Trophoblast cell (in vitro differentiated cells and primary cell): ENCODE measurements at regions not wholly inside any gene's neighbourhood (a gene's known extent, or its start where the extent isn't known, plus 50 kb on each side); places are given as distances from the start of the nearest gene placed in this dataset.

Source experiments
- DNase-seq, 2 donors: peaks; one replicate each; pipeline ENCODE4 v3.0.0-alpha.2; 2016
- H2AFZ ChIP-seq: 2 replicates; pipeline ENCODE4 v1.6.1; 2013; ENCODE audit warnings: low read length, moderate library complexity, mild to moderate bottlenecking; ENCODE audit not compliant: insufficient read depth, poor library complexity
- H2AK5ac ChIP-seq: 2 replicates; pipeline ENCODE4 v1.6.1; 2013; ENCODE audit warnings: mild to moderate bottlenecking, low read length
- H2BK120ac ChIP-seq: 2 replicates; pipeline ENCODE4 v1.6.1; 2013; ENCODE audit warnings: low read length, mild to moderate bottlenecking, moderate library complexity; ENCODE audit not compliant: insufficient read depth, poor library complexity
- H2BK12ac ChIP-seq: 2 replicates; pipeline ENCODE4 v1.6.1; 2013; ENCODE audit warnings: mild to moderate bottlenecking, low read length, moderate library complexity
- H2BK5ac ChIP-seq: 2 replicates; pipeline ENCODE4 v1.6.1; 2013; ENCODE audit warnings: low read length, low read depth, moderate library complexity, mild to moderate bottlenecking; ENCODE audit not compliant: poor library complexity
- H3K14ac ChIP-seq: 2 replicates; pipeline ENCODE4 v1.6.1; 2013; ENCODE audit warnings: mild to moderate bottlenecking, low read length
- H3K18ac ChIP-seq: 2 replicates; pipeline ENCODE4 v1.6.1; 2013; ENCODE audit warnings: mild to moderate bottlenecking, low read length
- H3K23ac ChIP-seq: 2 replicates; pipeline ENCODE4 v1.6.1; 2013; ENCODE audit warnings: low read length
- H3K27ac ChIP-seq: 2 replicates; pipeline ENCODE4 v1.5.1; 2013; ENCODE audit warnings: low read depth, mild to moderate bottlenecking, inconsistent platforms, low read length, moderate library complexity
- H3K27me3 ChIP-seq: 2 replicates; pipeline ENCODE4 v1.6.1; 2013; ENCODE audit warnings: inconsistent platforms, mild to moderate bottlenecking, low read length, moderate library complexity; ENCODE audit not compliant: insufficient read depth
- H3K36me3 ChIP-seq, 2 experiments: 1 replicate in 1 of 2; 2 replicates in 1 of 2; pipeline ENCODE4 v1.6.1; 2013; ENCODE audit warnings: low read length in 2 of 2, mild to moderate bottlenecking in 2 of 2, moderate library complexity in 1 of 2; ENCODE audit not compliant: insufficient read depth in 2 of 2, control insufficient read depth in 1 of 2
- H3K4ac ChIP-seq: 2 replicates; pipeline ENCODE4 v1.6.1; 2013; ENCODE audit warnings: low read depth, mild to moderate bottlenecking, low read length, moderate library complexity
- H3K4me1 ChIP-seq, 2 experiments: 1 replicate in 1 of 2; 2 replicates in 1 of 2; pipeline ENCODE4 v1.6.1; 2013; ENCODE audit warnings: low read length in 2 of 2, mild to moderate bottlenecking in 2 of 2, moderate library complexity in 1 of 2; ENCODE audit not compliant: insufficient read depth in 2 of 2, control insufficient read depth in 1 of 2
- H3K4me2 ChIP-seq: 2 replicates; pipeline ENCODE4 v1.6.1; 2013; ENCODE audit warnings: inconsistent platforms, mild to moderate bottlenecking, low read length, moderate library complexity
- H3K4me3 ChIP-seq: 2 replicates; pipeline ENCODE4 v1.5.1; 2013; ENCODE audit warnings: mild to moderate bottlenecking, low read depth, low read length, inconsistent platforms
- H3K79me1 ChIP-seq: one replicate; pipeline ENCODE4 v1.6.1; 2013; ENCODE audit warnings: low read length
- H3K79me2 ChIP-seq: 2 replicates; pipeline ENCODE4 v1.6.1; 2013; ENCODE audit warnings: low read length, mild to moderate bottlenecking; ENCODE audit not compliant: control insufficient read depth, insufficient read depth, poor library complexity
- H3K9ac ChIP-seq: 2 replicates; pipeline ENCODE4 v1.6.1; 2013; ENCODE audit warnings: mild to moderate bottlenecking, low read length
- H3K9me3 ChIP-seq: 2 replicates; pipeline ENCODE4 v1.6.1; 2013; ENCODE audit warnings: low read depth, mild to moderate bottlenecking, control low read depth, inconsistent platforms, low read length; ENCODE audit not compliant: insufficient read depth
- H4K12ac ChIP-seq: 2 replicates; pipeline ENCODE4 v1.6.1; 2013; ENCODE audit warnings: low read depth, mild to moderate bottlenecking, low read length, moderate library complexity
- H4K8ac ChIP-seq: 2 replicates; pipeline ENCODE4 v1.6.1; 2013; ENCODE audit warnings: low read depth, mild to moderate bottlenecking, low read length, moderate library complexity
- H4K91ac ChIP-seq: one replicate; pipeline ENCODE4 v1.6.1; 2013; ENCODE audit warnings: low read depth, mild to moderate bottlenecking, low read length, moderate library complexity
- WGBS: extraction: QIAGEN DNeasy Blood & Tissue Kit; methylation state at CpG from one replicate; pipeline ENCODE4 v1.1.7; 2013; ENCODE audit warnings: missing lambda C conversion rate; ENCODE audit not compliant: insufficient read length, insufficient coverage; ENCODE audit errors: extremely low coverage; 5-methylcytosine and 5-hydroxymethylcytosine counted together

- Histone ChIP-seq H3K79me2 (peaks cover 21% of the 10 kb centered on the region), H4K12ac (peak overlapping the region; percentile 82), H3K36me3 (no peaks in the 10 kb centered on the region), H3K4me1 (peaks cover 47 to 57% of the 10 kb centered on the region in 2 experiments), H3K4me3 (no peak overlapping the region), H3K27me3 (no peaks in the 10 kb centered on the region), H4K91ac (peak overlapping the region; percentile 100), H2BK12ac (peak overlapping the region; percentile 92), H3K14ac (peak overlapping the region; percentile 94), H3K23ac (no peak overlapping the region), H2AK5ac (peak overlapping the region; percentile 91), H3K9me3 (peaks cover 2% of the 10 kb centered on the region), H2AFZ (peak overlapping the region; percentile 62), H2BK120ac (peak overlapping the region; percentile 98), H3K79me1 (peaks cover 64% of the 10 kb centered on the region), H2BK5ac (peak overlapping the region; percentile 99), H4K8ac (peak overlapping the region; percentile 94), H3K4ac (peak overlapping the region; percentile 80), H3K18ac (peak overlapping the region; percentile 96), H3K4me2 (peak overlapping the region; percentile 43), H3K27ac (peak overlapping the region; percentile 99), H3K9ac (peak overlapping the region; percentile 37)
- peak; percentile 91 to 92 for DNase-seq
- no CpG with 5 or more reads among the region's 18 CpGs for WGBS
Observed at GRCh38 chr10:5583525-5584175, 58.9 kb downstream of the CALML3 start.

GRCh38 chr10:5584895-5585516, 60.2 kb downstream of the CALML3 start:
- Histone ChIP-seq H3K36me3 (no peaks in the 10 kb centered on the region), H3K23ac (no peak overlapping the region), H3K14ac (peak overlapping the region; percentile 97), H3K27me3 (no peaks in the 10 kb centered on the region), H3K27ac (peak overlapping the region; percentile 99), H3K4me1 (peaks cover 61 to 71% of the 10 kb centered on the region in 2 experiments), H2BK5ac (peak overlapping the region; percentile 99), H3K9me3 (peaks cover 2% of the 10 kb centered on the region), H3K18ac (peak overlapping the region; percentile 97), H4K91ac (peak overlapping the region; percentile 100), H3K4me3 (no peak overlapping the region), H3K4me2 (no peak overlapping the region), H2AFZ (peak overlapping the region; percentile 53), H4K8ac (peak overlapping the region; percentile 94), H4K12ac (peak overlapping the region; percentile 70), H3K79me1 (peaks cover 74% of the 10 kb centered on the region), H3K79me2 (peaks cover 29% of the 10 kb centered on the region), H2BK120ac (peak overlapping the region; percentile 98), H3K4ac (peak overlapping the region; percentile 91), H2BK12ac (peak overlapping the region; percentile 98), H2AK5ac (peak overlapping the region; percentile 100), H3K9ac (no peak overlapping the region)
- DNase-seq: peak; percentile 99 to 100
- WGBS: no CpG with 5 or more reads among the region's 10 CpGs

DNA sequence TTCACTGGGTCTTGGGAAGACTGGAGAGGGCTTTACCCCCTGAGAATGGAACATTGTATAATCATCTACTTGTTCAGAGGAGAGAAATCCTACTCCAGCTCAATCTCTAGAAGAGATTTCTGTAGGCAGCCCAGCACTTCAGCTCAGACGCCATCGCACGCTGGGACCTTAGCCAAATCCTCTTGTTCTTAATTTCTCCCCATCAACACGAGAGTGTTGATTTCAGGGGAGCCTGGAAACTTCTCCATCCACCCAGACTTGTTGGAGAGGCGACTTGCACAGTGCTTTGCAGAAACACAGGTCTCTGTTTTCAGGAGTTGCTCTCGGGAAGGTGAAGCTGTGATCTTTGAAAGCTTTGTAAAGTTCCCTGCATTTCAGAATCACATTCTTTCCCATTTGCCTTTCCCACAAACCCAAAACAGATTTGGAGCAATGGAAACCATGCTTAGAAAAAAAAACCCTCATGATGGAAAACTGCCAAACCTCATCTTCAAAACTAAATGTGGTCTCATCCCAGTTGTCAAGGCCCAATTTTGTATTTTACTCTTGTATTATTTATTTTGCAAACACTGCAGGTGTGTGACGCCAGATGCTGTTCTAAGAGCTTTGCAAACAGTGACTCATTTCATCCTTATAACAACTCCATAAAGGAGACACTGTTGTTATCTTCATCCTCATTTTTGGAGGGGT, 60.9 kb downstream of the CALML3 start:
- Histone ChIP-seq H4K12ac (peak overlapping the region; percentile 70), H4K8ac (peak overlapping the region; percentile 84), H3K23ac (no peak overlapping the region), H3K14ac (peak overlapping the region; percentile 97), H3K4me2 (no peak overlapping the region), H3K4me3 (no peak overlapping the region), H3K9ac (no peak overlapping the region), H3K4ac (peak overlapping the region; percentile 91), H2BK120ac (peak overlapping the region; percentile 89), H3K36me3 (no peaks in the 10 kb centered on the region), H2AK5ac (peak overlapping the region; percentile 99), H4K91ac (peak overlapping the region; percentile 100), H3K79me1 (peaks cover 81% of the 10 kb centered on the region), H2AFZ (peak overlapping the region; percentile 53), H3K27ac (peak overlapping the region; percentile 99), H3K18ac (peak overlapping the region; percentile 97), H2BK5ac (peak overlapping the region; percentile 99), H3K4me1 (peaks cover 67 to 77% of the 10 kb centered on the region in 2 experiments), H3K27me3 (no peaks in the 10 kb centered on the region), H2BK12ac (peak overlapping the region; percentile 98), H3K79me2 (peaks cover 31% of the 10 kb centered on the region), H3K9me3 (peaks cover 2% of the 10 kb centered on the region)
- WGBS: no CpG with 5 or more reads among the region's 7 CpGs
- no peak for DNase-seq
